CD14-positive monocyte (primary cell): ENCODE measurements at regions not wholly inside any gene's neighbourhood (a gene's known extent, or its start where the extent isn't known, plus 50 kb on each side); places are given as distances from the start of the nearest gene placed in this dataset.

Experiments used
- DNase-seq, 3 donors: peaks; one replicate each; pipeline ENCODE4 v3.0.0-alpha.2; 2011 to 2022
- H2AFZ ChIP-seq: 2 replicates; pipeline ENCODE4 v1.6.0; 2012; ENCODE audit warnings: mild to moderate bottlenecking, low read depth, low read length, inconsistent platforms; ENCODE audit not compliant: insufficient read depth, poor library complexity, severe bottlenecking
- H3K27ac ChIP-seq, 2 donors: 1 replicate in 1 of 2; 2 replicates in 1 of 2; pipeline ENCODE4 v1.5.1; 2012 to 2013; ENCODE audit warnings: low read length in 2 of 2, control low read depth in 1 of 2, inconsistent platforms in 1 of 2, low read depth in 1 of 2, mild to moderate bottlenecking in 1 of 2
- H3K27me3 ChIP-seq, 2 donors: one replicate each; pipeline versions ENCODE4 v1.6.0 to v1.6.1; 2011 to 2013; ENCODE audit warnings: low read length in 2 of 2; ENCODE audit not compliant: control insufficient read depth in 2 of 2, insufficient read depth in 2 of 2
- H3K36me3 ChIP-seq, 2 donors: replicated peaks in 1 of 2; 1 replicate in 1 of 2; 2 replicates in 1 of 2; pipeline versions ENCODE4 v1.5.1 to v1.6.1; 2012 to 2013; ENCODE audit warnings: low read length in 2 of 2, control low read depth in 1 of 2, inconsistent platforms in 1 of 2, mild to moderate bottlenecking in 1 of 2; ENCODE audit not compliant: insufficient read depth in 2 of 2, control insufficient read depth in 1 of 2
- H3K4me1 ChIP-seq, 2 donors: 1 replicate in 1 of 2; 2 replicates in 1 of 2; pipeline versions ENCODE4 v1.5.1 to v1.6.1; 2012 to 2013; ENCODE audit warnings: low read length in 2 of 2, control low read depth in 1 of 2, inconsistent platforms in 1 of 2, mild to moderate bottlenecking in 1 of 2, moderate library complexity in 1 of 2; ENCODE audit not compliant: insufficient read depth in 2 of 2, control insufficient read depth in 1 of 2
- H3K4me2 ChIP-seq: replicated peaks from 2 replicates; pipeline ENCODE3; 2012; ENCODE audit warnings: low read length, moderate library complexity, mild to moderate bottlenecking; ENCODE audit not compliant: poor library complexity, severe bottlenecking; ENCODE audit errors: extremely low read depth
- H3K4me3 ChIP-seq, 3 experiments: fragments of 200-600 bp in 1 of 3; sonication (generic) in 1 of 3; replicated peaks in 1 of 3; 1 replicate in 2 of 3; 2 replicates in 1 of 3; pipeline ENCODE4 v1.5.1; 2011 to 2013; ENCODE audit warnings: low read length in 3 of 3, mild to moderate bottlenecking in 3 of 3, control low read depth in 2 of 3, low read depth in 2 of 3, inconsistent platforms in 1 of 3, moderate library complexity in 1 of 3
- H3K79me2 ChIP-seq: 2 replicates; pipeline ENCODE4 v1.6.0; 2012; ENCODE audit warnings: mild to moderate bottlenecking, control low read depth, inconsistent platforms, low read length, moderate library complexity; ENCODE audit not compliant: insufficient read depth
- H3K9ac ChIP-seq: 2 replicates; pipeline ENCODE4 v1.6.0; 2017; ENCODE audit warnings: low read length, mild to moderate bottlenecking; ENCODE audit not compliant: insufficient read depth, poor library complexity, severe bottlenecking
- H3K9me3 ChIP-seq, 2 donors: replicated peaks in 1 of 2; 1 replicate in 1 of 2; 2 replicates in 1 of 2; pipeline versions ENCODE4 v1.5.1 to v1.6.1; 2012 to 2013; ENCODE audit warnings: low read length in 2 of 2, control low read depth in 1 of 2; ENCODE audit not compliant: control insufficient read depth in 1 of 2, insufficient read depth in 1 of 2
- H4K20me1 ChIP-seq: 2 replicates; pipeline ENCODE4 v1.6.0; 2012; ENCODE audit warnings: mild to moderate bottlenecking, low read length, control low read depth, moderate library complexity; ENCODE audit not compliant: insufficient read depth
- H3K27ac Mint-ChIP-seq, 7 donors: one replicate each; pipeline ENCODE4 v1.8.0; 2020; ENCODE audit warnings: mild to moderate bottlenecking in 7 of 7, mixed read lengths in 7 of 7, moderate library complexity in 6 of 7, inconsistent platforms in 2 of 7
- H3K27me3 Mint-ChIP-seq, 3 donors: one replicate each; pipeline ENCODE4 v1.8.0; 2021 to 2022; ENCODE audit warnings: low read depth in 3 of 3, mild to moderate bottlenecking in 3 of 3, mixed read lengths in 3 of 3, moderate library complexity in 3 of 3, inconsistent platforms in 1 of 3
- H3K36me3 Mint-ChIP-seq, 2 donors: one replicate each; pipeline ENCODE4 v1.8.0; 2020; ENCODE audit warnings: mixed read lengths in 2 of 2, inconsistent platforms in 1 of 2, mild to moderate bottlenecking in 1 of 2
- H3K4me1 Mint-ChIP-seq: one replicate; pipeline ENCODE4 v1.8.0; 2020; ENCODE audit warnings: mild to moderate bottlenecking, mixed read lengths
- H3K4me3 Mint-ChIP-seq, 2 donors: one replicate each; pipeline ENCODE4 v1.8.0; 2020; ENCODE audit warnings: mild to moderate bottlenecking in 2 of 2, mixed read lengths in 2 of 2, moderate library complexity in 1 of 2
- H3K9me3 Mint-ChIP-seq, 7 donors: one replicate each; pipeline ENCODE4 v1.8.0; 2020 to 2022; ENCODE audit warnings: mixed read lengths in 7 of 7, mild to moderate bottlenecking in 6 of 7, moderate library complexity in 6 of 7, inconsistent platforms in 2 of 7
- CTCF ChIP-seq: fragments of 200-600 bp; IDR thresholded peaks from one replicate; pipeline ENCODE4 v1.8.0; 2022; ENCODE audit warnings: antibody characterized with exemption, mild to moderate bottlenecking
- WGBS: methylation state at CpG from one replicate; pipeline ENCODE4 v1.1.5; 2013; ENCODE audit warnings: missing lambda C conversion rate; ENCODE audit not compliant: insufficient coverage; 5-methylcytosine and 5-hydroxymethylcytosine counted together
- intact Hi-C, 2 donors: fragments of 100-400 bp; cut with micrococcal nuclease; formaldehyde crosslinking; loops; one replicate each; pipeline versions ENCODE4 v1.15.0 to v1.15.1; 2023

DNA sequence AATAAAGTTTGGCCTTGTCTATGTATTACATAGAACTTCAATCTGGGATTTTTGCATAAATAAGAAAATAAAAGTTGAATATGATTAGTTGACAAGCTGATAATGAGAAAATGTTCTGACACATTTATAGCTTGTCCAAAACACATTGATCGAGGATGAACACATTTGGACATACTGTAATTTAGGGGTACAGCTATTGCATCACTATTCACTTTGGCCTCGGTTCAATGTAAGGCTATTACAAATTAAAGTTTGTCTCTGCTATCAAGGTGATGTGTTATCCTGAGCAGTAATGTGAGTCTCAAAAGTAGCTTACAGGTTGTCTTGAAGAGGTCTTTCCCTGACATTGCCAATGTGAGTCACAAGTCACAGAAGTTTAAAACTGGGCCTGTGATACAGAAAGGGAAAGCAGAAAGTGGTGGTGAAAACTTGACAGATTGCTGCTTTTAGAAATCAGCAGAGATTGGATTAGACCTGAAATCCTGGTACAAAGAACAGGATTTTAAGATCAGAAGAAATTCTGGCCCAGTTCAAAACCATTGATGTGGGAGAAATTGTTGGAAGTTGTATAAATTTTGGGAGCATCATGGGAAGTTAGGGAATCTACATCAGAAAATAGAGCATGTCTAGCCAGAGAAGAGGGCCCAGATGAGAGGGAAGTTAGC is 674.1 kb downstream of the NYAP2 start:
- Histone ChIP-seq H2AFZ (no peak overlapping the region), H3K4me1 (peaks cover 4 to 6% of the 10 kb centered on the region in 2 donors), H3K9ac (no peak overlapping the region), H3K36me3 (no peaks in the 10 kb centered on the region), H3K27me3 (no peaks in the 10 kb centered on the region), H4K20me1 (no peaks in the 10 kb centered on the region), H3K27ac (no peak overlapping the region), H3K4me2 (no peak overlapping the region), H3K9me3 (peaks cover 0 to 6% of the 10 kb centered on the region in 2 donors), H3K4me3 (no peak overlapping the region), H3K79me2 (no peaks in the 10 kb centered on the region)
- Mint-ChIP-seq H3K27me3 (peaks cover 0 to 2% (median 0%) of the 10 kb centered on the region in 3 donors), H3K9me3 (peaks cover 6 to 16% (median 9%) of the 10 kb centered on the region in 7 donors), H3K27ac (no peak overlapping the region), H3K4me1 (peaks cover 9% of the 10 kb centered on the region), H3K36me3 (peaks cover 0 to 2% of the 10 kb centered on the region in 2 donors), H3K4me3 (no peak overlapping the region)
- intact Hi-C loops: no loop called here
- DNase-seq: no peak
- TF ChIP-seq CTCF: no peak
- WGBS: no CpG with 5 or more reads among the region's 2 CpGs

- no peak for DNase-seq
- no peak for TF ChIP-seq CTCF
- Histone ChIP-seq H3K27ac (no peak overlapping the region), H3K27me3 (no peaks in the 10 kb centered on the region), H3K4me1 (no peaks in the 10 kb centered on the region), H3K36me3 (no peaks in the 10 kb centered on the region), H2AFZ (no peak overlapping the region), H3K4me3 (no peak overlapping the region), H3K4me2 (no peak overlapping the region), H3K79me2 (no peaks in the 10 kb centered on the region), H3K9me3 (peaks cover 0 to 6% of the 10 kb centered on the region in 2 donors), H4K20me1 (no peaks in the 10 kb centered on the region), H3K9ac (no peak overlapping the region)
- Mint-ChIP-seq H3K4me3 (no peak overlapping the region), H3K27me3 (peaks cover 0 to 2% (median 0%) of the 10 kb centered on the region in 3 donors), H3K9me3 (peaks cover 2 to 17% (median 4%) of the 10 kb centered on the region in 7 donors), H3K27ac (no peak overlapping the region), H3K4me1 (peaks cover 4% of the 10 kb centered on the region), H3K36me3 (no peaks in the 10 kb centered on the region)
- WGBS: 79% methylated on average over 2 of the region's 4 CpGs
- intact Hi-C loops: no loop called here
These were observed 667.4 kb downstream of the NYAP2 start for GRCh38 chr2:226066873-226067272.
